ENCODE measurements at regions not wholly inside any gene's neighbourhood (a gene's known extent, or its start where the extent isn't known, plus 50 kb on each side); places are given as distances from the start of the nearest gene placed in this dataset.

DNA sequence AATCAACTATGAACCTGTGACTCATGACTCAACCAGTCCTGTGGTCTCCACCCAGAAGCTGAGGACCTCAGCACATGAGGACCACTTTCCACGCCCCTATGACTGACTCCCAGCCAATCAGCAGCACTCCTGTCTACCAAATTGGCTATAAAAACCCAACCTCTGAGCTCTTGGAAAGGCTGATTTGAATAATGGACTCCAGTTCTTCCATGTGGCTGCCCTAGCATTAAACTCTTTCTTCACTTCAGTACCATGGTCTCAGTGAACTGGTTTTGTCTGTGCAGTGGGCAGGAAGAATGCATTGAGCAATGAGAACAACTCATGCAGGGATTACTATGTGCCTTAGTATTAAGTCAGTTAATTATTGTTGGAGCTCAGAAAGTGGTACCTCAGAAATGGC lies 78.3 kb downstream of the CMPK2 start:
- no peak for DNase-seq (ENCODE audit: extremely low read depth, low read depth)

DNA sequence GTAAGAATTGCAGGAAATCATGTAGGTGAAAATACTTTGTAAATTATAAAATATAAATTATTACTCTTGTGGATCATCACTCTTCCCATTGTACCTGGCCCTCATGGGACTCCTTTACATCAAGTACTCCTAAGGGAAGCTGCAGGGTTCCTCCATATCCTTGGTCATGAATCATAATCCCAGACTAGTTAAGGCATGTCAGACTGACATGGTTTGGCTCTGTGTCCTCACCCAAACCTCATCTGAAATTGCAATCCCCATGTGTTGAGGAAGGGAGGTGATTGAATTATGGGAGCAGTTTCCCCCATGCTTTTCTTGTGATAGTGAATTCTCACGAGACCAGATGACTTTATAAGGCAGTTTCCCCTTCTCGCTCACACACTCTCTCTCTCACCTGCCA lies 77.1 kb downstream of the CMPK2 start:
- no peak for DNase-seq (ENCODE audit: extremely low read depth, low read depth)

DNA sequence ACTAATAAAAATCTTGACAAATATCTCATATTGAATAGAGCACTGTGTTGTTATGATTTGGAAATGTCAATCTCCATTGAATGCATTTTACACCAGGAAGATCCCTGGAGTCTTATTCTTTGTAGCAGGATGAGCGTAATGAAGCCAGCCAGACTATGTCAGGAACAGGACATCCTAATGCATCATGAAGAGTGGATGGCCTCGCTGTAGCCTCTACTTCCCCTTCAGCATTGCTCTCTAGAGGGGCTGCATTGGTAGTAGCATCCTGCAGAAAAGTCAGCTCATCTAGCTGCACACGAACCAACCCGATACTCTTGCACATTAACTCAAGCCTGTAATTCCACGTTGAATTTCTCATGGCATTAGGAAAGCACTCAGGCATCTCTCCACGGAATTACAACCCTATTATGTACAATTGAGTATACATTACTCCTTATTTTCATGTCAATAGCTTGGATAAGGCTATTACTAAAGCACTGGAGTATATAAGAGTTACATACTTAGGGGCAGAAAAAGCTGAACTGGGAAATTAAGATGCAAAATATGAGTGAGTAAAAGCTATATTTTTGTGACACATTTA lies 76.1 kb downstream of the CMPK2 start:
- DNase-seq (ENCODE audit: extremely low read depth, low read depth) = no peak

DNA sequence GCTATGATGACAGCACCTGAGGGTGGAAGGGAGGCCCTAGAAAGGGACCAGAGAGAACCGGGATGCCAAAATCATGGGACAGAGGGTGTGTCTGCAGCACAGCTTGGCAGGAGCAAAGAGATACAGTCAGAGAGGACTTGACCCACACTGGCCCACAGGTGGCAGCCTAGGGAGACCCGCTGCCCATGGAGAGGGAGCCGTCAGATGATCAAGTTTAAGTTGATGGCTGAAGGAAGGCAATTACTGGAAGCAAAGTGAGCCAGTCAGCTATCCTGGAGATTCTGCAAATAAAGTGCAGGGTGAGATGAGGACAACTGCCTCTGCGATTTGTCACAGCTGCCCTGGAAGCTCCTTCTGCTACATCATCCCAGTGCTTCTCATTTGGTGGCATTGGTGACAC lies 74.0 kb downstream of the CMPK2 start:
- DNase-seq (ENCODE audit: extremely low read depth, low read depth) = no peak

DNA sequence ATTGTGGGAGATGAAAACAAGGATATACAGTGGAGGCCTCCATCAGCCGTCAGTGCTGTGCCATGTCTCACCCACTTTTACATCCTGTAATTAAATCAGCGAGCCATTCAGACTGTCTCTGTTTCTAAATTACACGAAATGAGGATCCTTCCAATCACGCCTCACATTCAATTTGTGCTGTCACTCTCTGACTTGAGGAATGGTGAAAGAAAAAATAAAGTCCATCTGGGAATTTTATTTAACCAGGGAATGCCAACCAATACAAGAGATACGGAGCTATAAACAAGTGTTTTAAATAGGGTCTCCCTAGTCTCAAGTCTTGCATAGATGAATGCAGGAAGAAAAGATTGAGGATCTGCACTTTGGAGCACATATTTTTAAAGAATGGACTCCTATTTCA lies 72.8 kb downstream of the CMPK2 start:
- no peak for DNase-seq (ENCODE audit: extremely low read depth, low read depth)

DNA sequence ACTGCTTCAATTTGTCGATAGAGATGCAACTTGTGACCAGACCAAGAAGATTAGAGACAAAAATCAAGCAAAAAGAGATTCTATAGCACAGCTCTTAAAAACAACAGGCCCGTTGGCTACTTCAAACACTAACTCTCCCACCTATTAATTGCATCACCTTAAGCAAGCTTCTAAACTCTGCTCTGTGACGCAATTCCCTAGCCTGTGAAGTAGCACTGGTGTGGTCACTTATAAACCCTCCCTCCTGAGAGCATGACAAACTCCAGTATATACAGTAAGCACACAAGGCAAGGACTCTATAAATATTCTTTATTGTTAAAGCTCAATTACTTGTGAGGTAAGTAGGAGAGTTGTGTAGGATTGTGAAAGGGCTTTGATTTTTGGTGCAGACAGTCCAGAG lies 72.3 kb downstream of the CMPK2 start:
- DNase-seq (ENCODE audit: extremely low read depth, low read depth) = no peak

DNA sequence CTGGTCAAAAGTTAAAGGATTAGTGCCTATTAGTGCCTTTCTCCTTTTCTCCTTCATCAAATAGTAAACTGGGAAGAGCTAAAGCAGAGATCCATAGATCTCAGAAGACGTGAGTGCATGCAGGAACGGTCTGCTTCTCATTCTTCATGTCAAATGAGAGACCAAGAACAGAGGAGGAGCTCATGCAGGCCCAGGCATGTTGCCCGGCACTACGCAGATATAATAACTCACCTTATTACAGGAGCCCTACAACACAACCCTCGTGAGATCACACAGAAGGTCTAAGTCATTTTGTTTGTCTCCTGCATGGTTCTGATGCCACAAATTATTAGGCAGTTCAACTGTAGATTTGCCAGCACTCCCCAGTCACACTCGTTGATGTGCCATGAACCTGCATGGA lies 71.8 kb downstream of the CMPK2 start:
- no peak for DNase-seq (ENCODE audit: extremely low read depth, low read depth)

DNA sequence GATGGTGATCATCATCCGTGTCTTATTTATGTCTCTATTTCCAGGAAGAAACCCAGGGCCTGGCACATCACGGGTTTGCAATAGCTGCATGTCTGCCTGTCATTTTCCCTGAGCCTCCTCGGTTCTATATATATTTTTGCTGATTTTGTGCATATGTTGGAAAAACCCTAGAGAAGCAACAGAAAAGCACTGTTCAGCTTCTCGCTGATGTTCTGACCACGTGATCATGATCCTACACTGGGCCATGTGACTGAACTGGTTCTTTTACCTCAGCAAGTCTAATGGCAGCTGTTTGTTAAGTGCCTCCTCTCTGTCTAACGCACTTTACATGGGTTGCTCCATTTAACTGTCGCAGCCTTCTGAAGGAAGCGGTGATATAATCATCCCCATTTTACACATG lies 71.3 kb downstream of the CMPK2 start:
- DNase-seq (ENCODE audit: extremely low read depth, low read depth) = no peak

Small RNA genes in the stretch of these regions (small RNA-seq; reads per million reads assigned to genes)
- 0 reads per million in 2 experiments for gene MIR7158

Data from NCI-H460 (cell line).